HG03342 (cell line): ENCODE measurements at regions not wholly inside any gene's neighbourhood (a gene's known extent, or its start where the extent isn't known, plus 50 kb on each side); places are given as distances from the start of the nearest gene placed in this dataset.
"Not testable (repeated sequence)": the region's sequence is repeated elsewhere in the genome, so short reads cannot be mapped to it uniquely, and the experiment has no call there.

Experiments
- ATAC-seq: cut with Tn5 transposase; IDR thresholded peaks from one replicate; pipeline ENCODE4 v1.9.1; 2021; ENCODE audit warnings: mild to moderate bottlenecking, moderate library complexity; ENCODE audit not compliant: unreplicated experiment

DNA sequence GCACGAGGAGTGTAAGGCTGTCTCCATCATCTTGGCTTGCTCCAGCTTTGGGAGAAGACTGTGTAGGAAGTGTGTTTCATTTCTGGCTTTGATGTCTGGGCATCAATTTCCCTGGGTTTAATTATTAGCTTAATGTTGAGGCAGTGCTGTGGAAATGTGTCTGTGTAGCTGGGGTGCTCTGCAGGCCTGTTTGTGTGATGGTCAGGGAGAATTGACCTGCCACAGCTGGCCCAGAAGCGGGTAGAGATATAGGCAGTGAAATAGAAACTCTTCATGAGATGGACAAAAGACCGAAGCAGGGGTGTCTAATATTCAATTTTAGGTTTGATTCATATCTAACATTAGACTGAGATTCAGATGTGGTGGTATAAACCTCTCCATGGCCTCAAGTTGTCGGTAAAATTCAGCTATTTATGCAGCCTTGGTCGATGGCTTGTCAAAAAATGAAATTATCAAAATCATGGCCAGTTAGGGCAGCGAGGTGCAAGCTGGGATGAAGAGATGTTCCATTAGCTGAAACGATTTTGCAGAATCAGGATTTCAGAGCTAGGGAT, 95.3 kb upstream of the SNX9 start:
- ATAC-seq, result no peak

DNA sequence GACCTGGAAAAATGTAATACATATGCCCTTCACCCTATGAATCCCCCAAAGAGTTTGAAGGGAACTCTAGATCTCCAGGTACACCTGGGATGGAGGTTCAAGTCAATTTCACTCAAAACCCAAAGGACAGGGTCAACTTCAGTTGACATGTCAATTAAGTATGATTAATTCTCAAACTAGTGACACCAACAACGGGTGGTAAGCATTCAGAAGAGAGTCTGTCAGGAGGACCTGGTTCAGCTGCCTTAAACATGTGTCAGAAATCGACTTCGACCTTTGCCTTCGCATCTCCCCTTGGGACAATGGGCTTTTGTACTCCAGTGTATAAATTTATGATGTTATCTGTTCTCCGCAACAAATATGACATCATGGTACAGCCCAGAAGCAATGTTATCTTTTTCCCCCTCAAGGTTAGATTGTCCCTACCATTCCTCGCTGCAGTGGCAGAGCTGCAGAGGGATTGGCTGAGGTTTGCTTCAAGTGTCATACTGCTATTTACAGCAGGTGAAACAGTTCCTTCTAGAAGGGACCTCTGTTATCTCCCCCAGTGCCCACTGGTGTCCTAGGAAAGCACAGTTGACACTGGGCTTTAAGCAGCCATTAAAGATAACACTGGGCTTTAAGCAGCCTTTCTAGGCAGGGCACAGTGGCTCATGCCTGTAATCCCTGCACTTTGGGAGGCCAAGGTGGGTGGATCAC, 94.7 kb upstream of the SNX9 start:
- no peak for ATAC-seq

DNA sequence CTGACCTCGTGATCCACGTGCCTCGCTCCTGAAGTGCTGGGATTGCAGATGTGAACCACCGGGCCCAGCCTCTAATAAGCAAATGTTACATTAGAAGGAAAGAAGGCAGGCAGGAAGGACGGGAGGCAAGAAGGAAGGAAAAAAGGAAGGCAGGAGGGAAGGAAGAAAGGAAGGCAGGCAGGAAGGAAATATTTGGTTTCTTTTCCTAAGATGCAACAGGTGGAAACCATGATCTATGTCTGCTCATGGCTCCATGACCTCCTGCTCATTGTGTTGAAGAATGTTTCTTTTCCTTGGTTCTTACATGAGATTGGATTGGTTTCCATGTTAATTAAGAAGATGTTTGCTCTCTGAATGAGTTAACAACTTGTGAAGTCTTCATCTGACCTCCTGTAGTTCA, 91.8 kb upstream of the SNX9 start:
- ATAC-seq, result no peak

DNA sequence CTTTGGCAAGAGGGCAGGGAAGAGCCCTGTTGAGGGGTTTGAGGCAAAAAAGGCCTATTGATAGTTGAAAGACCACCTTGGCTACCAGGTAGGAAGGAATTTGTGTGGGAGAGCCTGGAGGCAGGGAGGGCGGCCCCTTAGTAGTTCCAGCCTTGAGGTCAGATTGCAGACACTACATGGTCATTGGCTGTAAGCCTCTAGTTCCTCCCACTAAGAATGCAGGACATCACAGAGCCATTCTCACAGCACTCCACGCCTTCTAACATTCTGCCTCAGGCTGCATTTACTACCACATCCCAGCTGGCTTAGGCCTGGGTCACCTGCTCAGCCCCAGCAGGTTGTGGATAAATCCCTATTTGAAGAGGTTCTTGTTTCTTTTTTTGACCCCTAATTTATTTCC, 91.0 kb upstream of the SNX9 start:
- ATAC-seq, result no peak

DNA sequence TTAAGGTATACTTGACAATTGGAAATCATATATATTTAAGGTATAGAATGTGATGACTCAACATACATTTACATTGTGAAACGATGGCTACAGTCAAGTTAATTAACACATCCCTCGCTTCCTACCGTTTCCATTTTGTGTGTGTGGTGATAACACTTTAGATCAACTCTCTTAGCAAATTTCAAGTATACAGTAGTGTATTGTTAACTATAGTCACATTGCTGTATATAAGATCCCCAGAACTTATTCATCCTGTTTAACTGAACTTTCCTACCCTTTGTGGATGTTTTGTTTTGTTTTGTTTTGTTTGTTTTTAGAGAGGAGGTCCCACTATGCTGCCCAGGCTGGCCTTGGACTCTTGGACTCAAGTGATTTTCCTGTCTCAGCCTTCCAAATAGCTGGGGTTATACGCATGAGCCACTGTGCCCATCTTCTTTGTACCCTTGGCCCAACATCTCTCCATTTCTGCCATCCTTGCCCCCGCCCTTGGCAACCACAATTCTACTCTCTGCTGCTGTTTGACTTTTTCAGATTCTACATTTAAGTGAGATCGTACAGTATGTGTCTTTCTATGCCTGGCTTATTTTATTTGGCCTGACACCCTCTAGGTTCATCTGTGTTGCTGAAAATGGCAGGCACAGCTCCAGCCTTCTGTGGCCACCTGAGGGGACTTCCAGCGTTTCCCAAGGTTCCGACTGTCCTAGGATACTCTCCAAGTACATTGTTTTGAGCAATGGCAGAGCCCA, 90.5 kb upstream of the SNX9 start:
- ATAC-seq, result no peak

DNA sequence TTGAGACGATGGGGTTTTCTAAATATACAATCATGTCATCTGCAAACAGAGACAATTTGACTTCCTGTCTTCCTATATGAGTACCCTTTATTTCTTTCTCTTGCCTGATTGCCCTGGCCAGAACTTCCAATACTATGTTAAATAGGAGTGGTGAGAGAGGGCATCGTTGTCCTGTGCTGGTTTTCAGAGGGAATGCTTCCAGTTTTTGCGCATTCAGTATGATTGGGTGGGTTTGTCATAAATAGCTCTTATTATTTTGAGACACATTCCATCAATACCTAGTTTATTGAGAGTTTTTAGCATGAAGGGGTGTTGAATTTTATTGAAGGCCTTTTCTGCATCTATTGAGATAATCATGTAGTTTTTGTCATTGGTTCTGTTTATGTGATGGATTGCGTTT, 86.5 kb upstream of the SNX9 start:
- ATAC-seq, result not testable (repeated sequence)

DNA sequence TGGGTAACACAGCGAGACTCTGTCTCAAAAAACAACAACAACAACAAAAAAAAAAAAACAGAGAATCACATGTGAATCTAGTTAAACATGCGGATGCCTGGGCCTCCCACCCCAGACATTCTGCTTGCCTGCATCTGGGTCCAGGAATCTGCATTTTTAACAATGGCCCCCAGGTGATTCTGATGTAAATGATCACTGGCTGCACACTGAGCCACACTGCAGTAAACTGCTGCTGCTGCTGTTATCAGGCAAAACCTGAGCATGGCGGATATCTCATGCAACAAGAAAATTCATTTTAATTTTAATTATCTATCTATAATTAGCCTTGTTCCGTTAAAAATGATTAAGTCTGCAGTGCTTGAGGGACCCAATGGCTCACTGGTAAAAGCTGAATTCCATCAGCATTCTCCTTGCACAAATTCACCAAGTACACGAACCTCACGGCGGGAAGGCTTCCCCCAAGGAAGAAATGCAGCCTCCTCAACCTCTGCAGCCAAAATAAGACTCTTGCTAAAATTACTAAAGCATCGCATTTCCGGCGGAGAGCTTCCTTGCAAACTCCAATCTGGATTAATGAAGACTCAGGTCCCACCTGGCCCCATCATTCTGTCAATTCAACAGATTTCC, 81.6 kb upstream of the SNX9 start:
- no peak for ATAC-seq

DNA sequence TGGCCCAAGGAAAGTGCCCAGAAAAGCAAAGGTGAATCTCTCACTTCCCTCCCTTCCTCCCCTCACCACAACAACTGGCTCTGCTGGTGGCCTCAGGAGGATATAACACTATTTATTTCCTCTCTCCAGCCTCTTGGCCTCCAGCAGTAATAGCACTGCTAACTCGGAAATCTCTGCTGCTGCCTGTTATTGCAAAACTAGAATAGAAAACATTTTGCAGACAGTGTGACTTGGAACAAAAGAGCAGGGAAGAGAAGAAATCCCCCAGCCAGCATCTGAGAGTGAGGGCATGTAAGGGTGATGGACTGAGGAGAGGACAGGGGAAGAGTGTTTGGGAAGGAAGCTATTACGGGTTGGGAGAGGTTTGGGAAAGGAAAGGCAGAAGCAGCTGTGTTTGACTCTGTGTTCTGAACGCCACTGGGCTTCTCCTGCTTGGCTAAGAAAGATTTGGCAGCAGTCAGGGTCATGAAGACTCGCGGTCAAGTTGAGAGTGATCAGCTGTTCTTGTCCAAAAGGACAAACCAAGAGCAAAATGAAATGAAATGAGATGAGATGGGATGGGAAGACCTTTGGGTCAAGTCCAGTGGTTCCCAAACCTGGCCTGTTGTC, 81.0 kb upstream of the SNX9 start:
- no peak for ATAC-seq

DNA sequence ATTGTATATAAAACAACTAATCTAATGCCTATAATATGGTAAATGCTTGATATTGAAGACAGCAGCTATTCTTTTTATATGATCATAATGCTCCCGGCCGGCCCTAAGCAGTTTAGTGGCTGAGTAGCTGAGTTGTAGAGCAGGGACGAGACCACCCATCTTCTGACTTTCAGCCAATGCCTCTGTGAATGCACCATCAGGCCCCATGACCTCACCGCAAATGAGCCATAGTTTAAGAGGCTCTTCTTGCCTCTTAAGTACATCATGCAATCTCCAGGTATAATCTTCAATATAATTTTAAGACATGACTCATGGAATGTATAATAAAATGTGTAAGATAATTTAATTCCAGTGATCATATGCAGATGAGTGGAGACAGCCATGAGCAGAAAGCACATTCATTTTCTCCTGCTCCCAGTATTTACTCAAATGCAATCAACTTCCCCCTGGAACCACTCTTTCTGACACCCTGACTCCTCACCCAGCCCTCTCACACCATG, 78.9 kb upstream of the SNX9 start:
- no peak for ATAC-seq

DNA sequence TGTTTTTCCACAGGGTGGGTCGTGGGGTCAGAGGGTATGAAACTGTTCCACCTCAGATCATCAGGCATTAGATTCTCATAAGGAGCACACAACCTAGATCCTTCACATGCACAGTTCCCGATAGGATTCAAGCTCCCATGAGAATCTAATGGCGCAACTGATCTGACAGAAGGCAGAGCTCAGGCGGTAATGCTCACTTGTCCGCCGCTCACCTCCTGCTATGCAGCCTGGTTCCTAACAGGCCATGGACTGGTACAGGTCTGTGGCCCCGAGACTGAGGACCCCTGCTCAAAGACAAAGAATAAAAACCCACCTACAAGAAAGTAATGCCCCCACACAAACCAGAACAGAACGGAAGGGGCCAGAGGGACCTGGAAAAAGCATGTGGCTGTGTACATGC, 76.1 kb upstream of the SNX9 start:
- no peak for ATAC-seq

DNA sequence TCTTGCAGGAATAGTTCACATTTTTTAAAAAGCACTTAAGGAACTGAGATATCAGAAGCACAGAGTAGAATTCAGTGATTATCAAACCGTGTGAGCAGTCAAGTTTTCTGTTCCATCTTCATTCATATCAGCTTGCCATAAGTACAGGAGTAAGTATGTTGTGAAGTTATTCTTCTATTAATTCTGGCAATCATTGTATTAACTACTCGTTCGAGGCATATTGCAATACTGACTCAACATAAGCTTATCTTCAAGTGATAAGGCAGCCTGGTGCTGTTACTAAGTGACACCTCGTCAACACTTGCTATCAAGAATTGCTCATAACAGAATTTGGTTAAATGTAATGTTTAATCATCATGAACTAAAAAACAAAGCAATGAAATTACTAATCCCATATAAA, 75.7 kb upstream of the SNX9 start:
- no peak for ATAC-seq

DNA sequence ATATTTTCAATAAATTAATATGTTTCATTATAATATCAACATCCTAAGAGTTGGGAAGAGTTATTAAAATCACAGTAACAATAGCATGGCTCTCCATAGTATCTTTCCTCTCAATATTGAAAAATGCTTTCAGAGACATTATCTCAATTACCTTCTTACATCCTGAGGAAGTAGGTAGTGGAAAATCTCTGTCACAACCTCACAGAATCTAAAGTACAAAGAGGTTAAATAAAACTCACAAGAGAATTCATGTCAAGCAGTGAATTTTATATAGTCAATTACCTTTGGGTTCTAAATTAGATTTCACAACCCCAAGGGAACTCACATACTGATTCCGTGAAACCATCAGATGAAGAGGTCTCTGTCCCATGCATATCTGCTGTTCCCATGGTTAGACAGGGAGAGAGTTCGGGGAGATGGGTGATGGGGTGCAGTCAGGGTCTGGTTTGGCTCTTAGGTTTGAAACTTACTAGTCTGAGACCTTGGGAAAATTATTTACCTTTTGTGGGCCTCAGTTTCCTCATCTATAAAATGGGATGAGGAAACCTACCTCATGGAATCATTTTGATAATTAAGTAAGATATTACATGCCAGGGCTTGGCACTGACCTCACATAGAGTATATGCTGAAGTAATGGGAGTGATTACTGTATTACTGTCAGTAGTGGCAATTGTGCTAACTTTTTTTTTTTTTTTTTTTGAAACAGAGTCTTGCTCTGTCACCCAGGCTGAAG, 74.0 kb upstream of the SNX9 start:
- ATAC-seq, result no peak

DNA sequence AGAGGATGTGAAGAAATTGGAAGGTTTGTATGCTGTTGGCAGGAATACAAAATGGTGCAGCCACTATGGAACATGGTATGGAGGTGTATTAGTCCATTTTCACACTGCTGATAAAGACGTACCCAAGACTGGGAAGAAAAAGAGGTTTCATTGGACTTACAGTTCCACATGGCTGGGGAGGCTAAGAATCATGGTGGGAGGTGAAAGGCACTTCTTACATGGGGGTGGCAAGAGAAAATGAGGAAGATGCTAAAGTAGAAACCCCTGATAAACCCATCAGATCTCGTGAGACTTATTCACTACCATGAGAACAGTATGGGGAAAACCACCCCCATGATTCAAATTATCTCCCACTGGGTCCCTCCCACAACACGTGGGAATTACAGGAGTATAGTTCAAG, 72.1 kb upstream of the SNX9 start:
- not testable (repeated sequence) for ATAC-seq

DNA sequence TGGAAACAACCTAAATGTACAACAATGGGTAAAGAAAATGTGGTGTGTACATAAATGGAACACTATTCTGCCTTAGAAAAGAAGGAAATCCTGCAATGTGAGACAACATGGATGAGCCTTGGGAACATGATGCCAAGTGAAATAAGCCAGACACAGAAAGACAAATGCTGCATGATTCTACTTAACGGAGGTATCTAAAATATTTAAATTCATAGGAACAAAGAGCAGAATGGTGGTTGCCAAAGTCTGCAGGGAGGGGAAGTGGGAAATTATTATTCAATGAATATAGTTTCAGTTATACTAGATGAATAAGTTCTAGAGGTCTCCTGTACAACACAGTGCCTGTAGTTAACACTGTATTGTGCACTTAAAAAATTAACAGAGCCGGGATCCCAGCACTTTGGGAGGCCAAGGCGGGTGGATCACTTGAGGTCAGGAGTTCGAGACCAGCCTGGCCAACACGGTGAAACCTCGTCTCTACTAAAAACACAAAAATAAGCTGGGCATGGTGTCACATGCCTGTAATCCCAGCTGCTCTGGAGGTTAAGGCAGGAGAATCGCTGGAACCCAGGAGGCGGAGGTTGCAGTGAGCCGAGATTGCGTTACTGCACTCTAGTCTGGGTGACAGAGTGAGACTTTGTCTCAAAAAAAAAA, 71.4 kb upstream of the SNX9 start:
- ATAC-seq, result no peak

DNA sequence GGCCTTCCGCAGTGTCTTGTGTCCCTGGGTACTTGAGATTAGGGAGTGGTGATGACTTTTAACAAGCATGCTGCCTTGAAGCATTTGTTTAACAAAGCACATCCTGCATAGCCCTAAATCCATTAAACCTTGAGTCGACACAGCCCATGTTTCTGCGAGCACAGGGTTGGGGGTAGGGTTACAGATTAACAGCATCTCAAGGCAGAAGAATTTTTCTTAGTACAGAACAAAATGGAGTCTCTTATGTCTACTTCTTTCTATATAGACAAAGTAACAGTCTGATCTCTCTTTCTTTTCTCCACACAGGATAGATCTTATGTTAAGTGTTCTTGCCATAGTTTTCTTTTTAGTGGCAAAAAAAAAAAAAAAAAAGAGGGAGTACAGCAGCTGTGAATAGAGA, 70.2 kb upstream of the SNX9 start:
- not testable (repeated sequence) for ATAC-seq

DNA sequence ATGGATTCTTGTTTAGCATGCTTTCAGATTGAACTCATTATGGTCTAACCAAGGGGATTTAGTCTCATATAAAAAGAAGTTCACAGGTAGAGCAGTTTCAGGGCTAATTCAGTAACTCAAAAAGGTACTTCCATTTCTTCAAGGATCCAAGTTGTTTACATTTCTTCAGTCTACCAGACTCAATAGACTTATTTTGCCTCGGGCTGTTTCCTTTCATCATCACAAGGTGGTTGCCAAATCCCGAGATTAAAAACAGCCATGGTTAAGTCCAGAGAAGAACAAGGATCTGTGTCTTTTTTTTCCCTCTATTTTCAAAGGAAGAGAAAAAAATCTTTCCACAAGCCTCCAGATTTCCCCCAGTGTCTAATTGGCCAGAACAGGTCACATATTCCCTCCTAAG, 69.8 kb upstream of the SNX9 start:
- ATAC-seq, result no peak

DNA sequence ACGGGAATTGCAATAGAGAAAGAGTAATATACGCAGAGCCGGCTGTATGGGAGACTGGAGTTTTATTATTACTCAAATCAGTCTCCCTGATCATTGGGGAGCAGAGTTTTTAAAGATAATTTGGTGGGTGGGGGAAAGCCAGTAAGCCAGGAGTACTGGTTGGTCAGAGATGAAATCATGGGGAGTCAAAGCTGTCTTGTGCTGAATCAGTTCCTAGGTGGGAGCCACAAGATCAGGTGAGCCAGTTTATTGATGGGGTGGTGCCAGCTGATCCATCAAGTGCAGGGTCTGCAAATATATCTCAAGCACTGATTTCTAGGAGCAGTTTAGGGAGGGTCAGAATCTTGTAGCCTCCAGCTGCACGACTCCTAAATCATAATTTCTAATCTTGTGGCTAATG, 69.2 kb upstream of the SNX9 start:
- ATAC-seq, result not testable (repeated sequence)

DNA sequence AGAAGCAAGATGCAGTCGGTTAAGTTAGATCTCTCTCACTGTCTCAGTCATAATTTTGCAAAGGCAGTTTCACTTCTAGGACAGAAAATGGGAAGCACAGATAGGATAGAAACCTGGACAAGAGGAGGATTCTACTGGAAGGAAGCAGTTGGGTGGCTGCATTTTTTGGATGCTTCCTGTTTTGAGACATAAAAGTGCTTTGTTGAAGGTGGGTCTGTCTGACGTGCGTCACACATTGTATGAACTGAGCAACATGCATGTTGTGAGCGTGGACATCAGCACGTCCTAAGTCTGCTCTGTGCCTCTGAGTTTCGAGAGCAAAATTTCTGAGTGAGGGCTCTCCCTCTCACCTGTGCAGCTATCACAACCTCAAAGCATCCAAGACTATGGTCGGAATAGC, 68.7 kb upstream of the SNX9 start:
- no peak for ATAC-seq

DNA sequence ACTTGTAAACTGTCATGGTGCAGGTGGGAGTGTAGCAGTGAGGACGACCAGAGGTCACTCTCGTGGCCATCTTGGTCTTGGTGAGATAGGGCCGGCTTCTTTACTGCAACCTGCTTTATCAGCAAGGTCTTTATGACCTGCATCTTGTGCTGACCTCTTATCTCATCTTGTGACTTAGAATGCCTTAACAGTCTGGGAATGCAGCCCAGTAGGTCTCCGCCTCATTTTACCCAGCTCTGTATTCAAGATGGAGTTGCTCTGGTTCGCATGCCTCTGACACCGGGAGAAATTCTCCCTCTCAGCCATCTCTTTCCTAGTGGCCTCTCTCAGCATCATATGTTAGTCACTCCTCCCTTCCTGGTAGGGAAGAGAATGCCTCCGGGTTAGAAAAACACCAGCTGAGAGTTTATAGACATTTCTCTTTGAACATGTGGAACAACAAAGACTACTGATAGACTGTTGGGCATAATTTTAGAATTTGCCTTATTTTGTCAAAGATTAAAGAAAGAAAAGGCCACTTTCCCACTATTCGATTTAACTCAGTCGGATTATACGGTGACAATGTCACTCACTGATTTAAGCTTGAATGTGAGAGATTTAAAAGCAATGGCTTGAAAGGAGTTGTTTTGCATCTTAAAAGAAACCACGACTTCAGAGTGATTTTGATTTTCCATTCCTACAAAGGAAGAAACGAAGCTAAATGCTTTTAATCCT, 67.9 kb upstream of the SNX9 start:
- no peak for ATAC-seq
